ENCODE measurements at regions not wholly inside any gene's neighbourhood (a gene's known extent, or its start where the extent isn't known, plus 50 kb on each side); places are given as distances from the start of the nearest gene placed in this dataset.
"Not testable (repeated sequence)": the region's sequence is repeated elsewhere in the genome, so short reads cannot be mapped to it uniquely, and the experiment has no call there.

DNA sequence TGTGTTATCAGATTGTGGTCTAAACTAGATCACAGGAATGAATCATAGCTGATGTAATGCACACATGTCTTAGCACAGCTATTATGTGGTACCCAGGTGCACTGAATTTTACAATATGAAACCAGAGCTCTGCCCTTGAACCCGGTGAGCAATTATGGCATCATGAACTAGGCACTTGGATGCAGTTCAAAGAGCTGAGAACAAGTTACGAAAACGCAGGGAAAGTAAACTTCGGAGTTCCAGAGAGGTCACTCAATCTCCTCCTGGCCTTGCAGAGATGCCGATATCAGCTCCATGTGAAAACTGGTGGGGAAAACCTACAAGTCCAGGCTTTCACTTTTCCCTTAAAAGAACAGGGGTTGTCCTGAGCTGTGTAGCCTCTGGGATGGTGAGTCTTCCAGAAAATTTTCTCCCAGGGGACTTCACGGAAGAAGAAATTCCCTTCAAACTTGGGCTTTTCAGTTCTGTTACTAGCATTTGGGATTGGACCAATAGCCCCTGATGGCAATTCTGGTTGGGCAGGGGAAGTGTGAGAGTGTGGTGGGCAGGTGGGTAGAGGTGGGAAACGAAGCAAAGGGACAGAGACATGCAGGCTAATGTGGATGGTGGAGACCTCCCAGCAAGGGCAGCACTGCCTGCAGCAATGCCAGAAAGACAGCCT is 71.1 kb upstream of the SH3BP4 start:
- Histone ChIP-seq H3K36me3 (ENCODE audit: insufficient read depth, low read length) (no peaks in the 10 kb centered on the region), H4K20me1 (ENCODE audit: insufficient read depth, low read length) (no peaks in the 10 kb centered on the region), H3K9ac (ENCODE audit: low read depth, low read length) (no peak overlapping the region), H3K27ac (ENCODE audit: low read length) (no peak overlapping the region), H2AFZ (ENCODE audit: low read depth, low read length) (no peak overlapping the region), H3K27me3 (ENCODE audit: insufficient read depth, low read length, poor library complexity) (no peaks in the 10 kb centered on the region), H3K4me2 (ENCODE audit: insufficient read depth, low read length) (no peak overlapping the region), H3K79me2 (ENCODE audit: insufficient read depth, low read length) (no peaks in the 10 kb centered on the region), H3K4me3 (ENCODE audit: low read depth in 1 of 2, low read length in 2 of 2) (no peak overlapping the region), H3K4me1 (ENCODE audit: insufficient read depth, low read length) (no peaks in the 10 kb centered on the region), H3K9me3 (ENCODE audit: insufficient read depth, low read length, severe bottlenecking) (no peaks in the 10 kb centered on the region)
- DNase-seq (no peak), ATAC-seq (ENCODE audit: insufficient read depth, low read depth) (no peak)
- TF ChIP-seq EZH2 (IDR thresholded peaks at IDR 0.05; ENCODE audit: borderline replicate concordance, low read depth, low read length, severe bottlenecking): no peak
- TF ChIP-seq, protein P1, sequence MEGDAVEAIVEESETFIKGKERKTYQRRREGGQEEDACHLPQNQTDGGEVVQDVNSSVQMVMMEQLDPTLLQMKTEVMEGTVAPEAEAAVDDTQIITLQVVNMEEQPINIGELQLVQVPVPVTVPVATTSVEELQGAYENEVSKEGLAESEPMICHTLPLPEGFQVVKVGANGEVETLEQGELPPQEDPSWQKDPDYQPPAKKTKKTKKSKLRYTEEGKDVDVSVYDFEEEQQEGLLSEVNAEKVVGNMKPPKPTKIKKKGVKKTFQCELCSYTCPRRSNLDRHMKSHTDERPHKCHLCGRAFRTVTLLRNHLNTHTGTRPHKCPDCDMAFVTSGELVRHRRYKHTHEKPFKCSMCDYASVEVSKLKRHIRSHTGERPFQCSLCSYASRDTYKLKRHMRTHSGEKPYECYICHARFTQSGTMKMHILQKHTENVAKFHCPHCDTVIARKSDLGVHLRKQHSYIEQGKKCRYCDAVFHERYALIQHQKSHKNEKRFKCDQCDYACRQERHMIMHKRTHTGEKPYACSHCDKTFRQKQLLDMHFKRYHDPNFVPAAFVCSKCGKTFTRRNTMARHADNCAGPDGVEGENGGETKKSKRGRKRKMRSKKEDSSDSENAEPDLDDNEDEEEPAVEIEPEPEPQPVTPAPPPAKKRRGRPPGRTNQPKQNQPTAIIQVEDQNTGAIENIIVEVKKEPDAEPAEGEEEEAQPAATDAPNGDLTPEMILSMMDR (IDR thresholded peaks at IDR 0.05; ENCODE audit: borderline replicate concordance, extremely low read depth, low read length, poor library complexity, severe bottlenecking): no peak

DNA sequence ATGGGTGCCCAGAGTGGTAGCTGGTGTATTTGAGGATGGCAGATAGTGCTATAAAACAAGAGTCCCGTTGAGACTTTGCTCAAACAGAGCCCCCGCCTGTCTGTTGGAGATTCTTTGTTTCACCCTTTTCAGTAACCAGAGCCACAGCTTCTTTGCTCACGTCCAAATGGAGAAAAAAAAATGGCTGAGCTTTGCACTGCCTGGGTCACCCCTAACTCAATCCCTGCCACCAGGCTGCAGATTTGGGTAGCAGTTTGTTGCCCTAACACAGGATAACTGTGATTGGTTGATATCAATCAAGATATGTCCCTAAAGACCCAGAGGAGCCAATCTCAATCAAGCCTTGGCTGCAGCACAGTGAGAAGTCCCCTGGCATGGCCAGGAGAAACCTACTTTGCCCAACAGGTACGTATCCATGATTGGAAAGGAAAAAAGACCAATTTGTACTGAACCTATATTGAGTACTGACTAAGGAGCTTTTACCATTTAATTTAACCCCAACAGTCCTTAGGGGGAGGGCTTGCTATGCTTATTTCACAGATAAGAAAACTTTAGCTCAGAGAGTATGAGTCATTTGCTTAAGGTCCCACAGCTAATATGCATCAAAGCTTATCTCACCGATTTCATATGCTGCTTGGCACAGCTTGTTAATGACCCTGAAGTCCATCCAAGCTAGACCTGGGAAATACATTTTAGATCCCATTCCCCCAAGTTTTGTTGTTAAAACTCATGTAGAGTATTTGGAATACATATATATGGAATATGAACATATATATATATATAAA is 72.0 kb upstream of the SH3BP4 start:
- H3K4me1 ChIP-seq (ENCODE audit: insufficient read depth, low read length): no peaks in the 10 kb centered on the region
- H3K27me3 ChIP-seq (ENCODE audit: insufficient read depth, low read length, poor library complexity): no peaks in the 10 kb centered on the region
- H3K27ac ChIP-seq (ENCODE audit: low read length): no peak overlapping the region
- H3K4me2 ChIP-seq (ENCODE audit: insufficient read depth, low read length): no peak overlapping the region
- no peaks in the 10 kb centered on the region for H4K20me1 ChIP-seq (ENCODE audit: insufficient read depth, low read length)
- H3K4me3 ChIP-seq (ENCODE audit: low read depth in 1 of 2, low read length in 2 of 2): no peak overlapping the region
- no peaks in the 10 kb centered on the region for H3K9me3 ChIP-seq (ENCODE audit: insufficient read depth, low read length, severe bottlenecking)
- DNase-seq (no peak), ATAC-seq (ENCODE audit: insufficient read depth, low read depth) (no peak)
- H3K79me2 ChIP-seq (ENCODE audit: insufficient read depth, low read length): no peaks in the 10 kb centered on the region
- no peak overlapping the region for H2AFZ ChIP-seq (ENCODE audit: low read depth, low read length)
- TF ChIP-seq, protein P1 (IDR thresholded peaks at IDR 0.05; ENCODE audit: borderline replicate concordance, extremely low read depth, low read length, poor library complexity, severe bottlenecking): no peak
- no peak for TF ChIP-seq EZH2 (IDR thresholded peaks at IDR 0.05; ENCODE audit: borderline replicate concordance, low read depth, low read length, severe bottlenecking)
- H3K36me3 ChIP-seq (ENCODE audit: insufficient read depth, low read length): no peaks in the 10 kb centered on the region
- H3K9ac ChIP-seq (ENCODE audit: low read depth, low read length): no peak overlapping the region

DNA sequence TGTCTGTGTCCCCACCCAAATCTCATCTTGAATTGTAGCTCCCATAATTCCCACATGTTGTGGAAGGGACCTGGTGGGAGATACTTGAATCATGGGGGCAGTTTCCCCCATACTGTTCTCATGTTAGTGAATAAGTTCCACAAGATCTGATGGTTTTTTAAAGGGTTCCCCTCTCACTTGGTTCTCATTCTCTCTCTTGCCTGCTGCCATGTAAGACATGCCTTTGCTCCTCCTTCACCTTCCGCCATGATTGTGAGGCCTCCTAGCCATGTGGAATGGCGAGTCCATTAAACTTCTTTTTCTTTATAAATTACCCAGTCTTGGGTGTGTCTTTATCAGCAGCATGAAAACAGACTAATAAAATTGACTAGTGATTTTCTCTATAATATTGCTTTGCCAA is 75.2 kb upstream of the SH3BP4 start:
- not testable (repeated sequence) for H2AFZ ChIP-seq (ENCODE audit: low read depth, low read length); H3K36me3 ChIP-seq (ENCODE audit: insufficient read depth, low read length); H3K9ac ChIP-seq (ENCODE audit: low read depth, low read length); DNase-seq; ATAC-seq (ENCODE audit: insufficient read depth, low read depth); H3K4me2 ChIP-seq (ENCODE audit: insufficient read depth, low read length); H4K20me1 ChIP-seq (ENCODE audit: insufficient read depth, low read length); H3K4me1 ChIP-seq (ENCODE audit: insufficient read depth, low read length); H3K79me2 ChIP-seq (ENCODE audit: insufficient read depth, low read length); H3K27ac ChIP-seq (ENCODE audit: low read length); H3K27me3 ChIP-seq (ENCODE audit: insufficient read depth, low read length, poor library complexity); H3K9me3 ChIP-seq (ENCODE audit: insufficient read depth, low read length, severe bottlenecking); H3K4me3 ChIP-seq (ENCODE audit: low read depth in 1 of 2, low read length in 2 of 2)

DNA sequence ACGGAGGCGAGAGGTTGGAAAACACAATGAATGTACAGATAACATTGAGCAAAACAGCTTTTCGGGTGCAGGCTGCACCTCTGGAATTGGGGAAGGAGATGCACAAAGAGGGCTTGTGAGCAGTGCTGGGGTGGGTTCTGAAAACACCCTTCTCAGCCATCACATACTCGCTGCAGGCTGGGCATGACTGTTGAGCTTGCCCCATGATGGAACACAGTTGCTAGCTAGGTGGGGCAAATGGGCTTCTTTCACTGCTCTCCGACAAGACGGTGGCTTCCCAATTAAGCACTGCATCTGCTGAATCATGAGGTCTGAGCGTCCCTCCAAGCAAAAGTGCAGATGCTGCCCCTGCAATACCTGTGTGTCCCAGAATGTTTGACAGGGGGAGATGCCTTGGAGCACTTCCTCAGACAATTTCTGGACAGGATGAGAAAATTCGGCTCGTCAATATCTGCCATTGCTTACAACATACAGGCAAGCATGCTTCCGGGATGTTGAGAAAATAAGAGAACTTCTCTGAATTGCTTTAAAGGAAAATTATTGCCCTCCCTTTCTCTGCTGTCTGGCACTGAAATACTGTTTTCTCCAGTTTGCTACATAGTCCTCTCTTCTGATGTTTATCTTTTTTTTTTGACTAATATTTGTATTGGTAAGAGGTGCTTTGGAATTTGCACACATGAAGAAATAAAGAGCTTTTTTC is 77.3 kb upstream of the SH3BP4 start:
- DNase-seq (no peak), ATAC-seq (ENCODE audit: insufficient read depth, low read depth) (no peak)
- Histone ChIP-seq H4K20me1 (ENCODE audit: insufficient read depth, low read length) (no peaks in the 10 kb centered on the region), H3K9ac (ENCODE audit: low read depth, low read length) (no peak overlapping the region), H3K27ac (ENCODE audit: low read length) (no peak overlapping the region), H3K79me2 (ENCODE audit: insufficient read depth, low read length) (no peaks in the 10 kb centered on the region), H3K4me1 (ENCODE audit: insufficient read depth, low read length) (no peaks in the 10 kb centered on the region), H3K4me3 (ENCODE audit: low read depth in 1 of 2, low read length in 2 of 2) (no peak overlapping the region), H3K27me3 (ENCODE audit: insufficient read depth, low read length, poor library complexity) (no peaks in the 10 kb centered on the region), H3K9me3 (ENCODE audit: insufficient read depth, low read length, severe bottlenecking) (no peaks in the 10 kb centered on the region), H2AFZ (ENCODE audit: low read depth, low read length) (no peak overlapping the region), H3K4me2 (ENCODE audit: insufficient read depth, low read length) (no peak overlapping the region), H3K36me3 (ENCODE audit: insufficient read depth, low read length) (no peaks in the 10 kb centered on the region)
- no peak for TF ChIP-seq EZH2 (IDR thresholded peaks at IDR 0.05; ENCODE audit: borderline replicate concordance, low read depth, low read length, severe bottlenecking)
- TF ChIP-seq, protein P1 (IDR thresholded peaks at IDR 0.05; ENCODE audit: borderline replicate concordance, extremely low read depth, low read length, poor library complexity, severe bottlenecking): no peak

Data from DND-41 (cell line).